ENCODE measurements at regions not wholly inside any gene's neighbourhood (a gene's known extent, or its start where the extent isn't known, plus 50 kb on each side); places are given as distances from the start of the nearest gene placed in this dataset.
"Not testable (repeated sequence)": the region's sequence is repeated elsewhere in the genome, so short reads cannot be mapped to it uniquely, and the experiment has no call there.

- no peak for DNase-seq (ENCODE audit: low read depth)
These were observed 53.1 kb upstream of the BEND4 start for GRCh38 chr4:42205541-42205940.

- DNase-seq (ENCODE audit: low read depth): no peak
These were observed 64.2 kb upstream of the BEND4 start for GRCh38 chr4:42216664-42217063.

GRCh38 chr4:42225286-42225685, 72.8 kb upstream of the BEND4 start:
- DNase-seq (ENCODE audit: low read depth): no peak

- DNase-seq (ENCODE audit: low read depth): no peak
These were observed 82.4 kb upstream of the BEND4 start for GRCh38 chr4:42234817-42235216.

GRCh38 chr4:42235304-42236021, 83.0 kb upstream of the BEND4 start:
- no peak for DNase-seq (ENCODE audit: low read depth)

GRCh38 chr4:42237010-42237409, 84.6 kb upstream of the BEND4 start:
- DNase-seq (ENCODE audit: low read depth): no peak

- DNase-seq (ENCODE audit: low read depth): no peak
These were observed 85.0 kb upstream of the BEND4 start for GRCh38 chr4:42237451-42237850.

GRCh38 chr4:42248972-42249371, 96.5 kb upstream of the BEND4 start:
- no peak for DNase-seq (ENCODE audit: low read depth)

- no peak for DNase-seq (ENCODE audit: low read depth)
These were observed 99.9 kb upstream of the BEND4 start for GRCh38 chr4:42252315-42252714.

GRCh38 chr4:42257645-42258044, 105.2 kb upstream of the BEND4 start:
- DNase-seq (ENCODE audit: low read depth): not testable (repeated sequence)

- DNase-seq (ENCODE audit: low read depth): no peak
These were observed 110.4 kb upstream of the BEND4 start for GRCh38 chr4:42262701-42263490.

GRCh38 chr4:42265782-42266602, 113.5 kb upstream of the BEND4 start:
- DNase-seq (ENCODE audit: low read depth): no peak

- DNase-seq (ENCODE audit: low read depth): no peak
These were observed 115.3 kb upstream of the BEND4 start for GRCh38 chr4:42267724-42268123.

GRCh38 chr4:42268824-42269223, 116.4 kb upstream of the BEND4 start:
- no peak for DNase-seq (ENCODE audit: low read depth)

GRCh38 chr4:42271096-42271495, 118.6 kb upstream of the BEND4 start:
- DNase-seq (ENCODE audit: low read depth): no peak

- DNase-seq (ENCODE audit: low read depth): no peak
These were observed 120.0 kb upstream of the SHISA3 start for GRCh38 chr4:42277291-42277690.

GRCh38 chr4:42278709-42279324, 118.5 kb upstream of the SHISA3 start:
- no peak for DNase-seq (ENCODE audit: low read depth)

- DNase-seq (ENCODE audit: low read depth): no peak
These were observed 116.8 kb upstream of the SHISA3 start for GRCh38 chr4:42280327-42281095.

GRCh38 chr4:42281324-42282020, 115.8 kb upstream of the SHISA3 start:
- no peak for DNase-seq (ENCODE audit: low read depth)

GRCh38 chr4:42282081-42282901, 115.0 kb upstream of the SHISA3 start:
- DNase-seq (ENCODE audit: low read depth): peak; percentile 32

All from non-pigmented ciliary epithelial cell (primary cell).